HG03457 (cell line): ENCODE measurements at regions not wholly inside any gene's neighbourhood (a gene's known extent, or its start where the extent isn't known, plus 50 kb on each side); places are given as distances from the start of the nearest gene placed in this dataset.
A peak's percentile ranks its signal among the peaks of the same experiment; 100 is the strongest.
"Not testable (repeated sequence)": the region's sequence is repeated elsewhere in the genome, so short reads cannot be mapped to it uniquely, and the experiment has no call there.

Source experiments
- ATAC-seq: cut with Tn5 transposase; IDR thresholded peaks from one replicate; pipeline ENCODE4 v1.9.1; 2021; ENCODE audit warnings: moderate number of reproducible peaks; ENCODE audit not compliant: unreplicated experiment

DNA sequence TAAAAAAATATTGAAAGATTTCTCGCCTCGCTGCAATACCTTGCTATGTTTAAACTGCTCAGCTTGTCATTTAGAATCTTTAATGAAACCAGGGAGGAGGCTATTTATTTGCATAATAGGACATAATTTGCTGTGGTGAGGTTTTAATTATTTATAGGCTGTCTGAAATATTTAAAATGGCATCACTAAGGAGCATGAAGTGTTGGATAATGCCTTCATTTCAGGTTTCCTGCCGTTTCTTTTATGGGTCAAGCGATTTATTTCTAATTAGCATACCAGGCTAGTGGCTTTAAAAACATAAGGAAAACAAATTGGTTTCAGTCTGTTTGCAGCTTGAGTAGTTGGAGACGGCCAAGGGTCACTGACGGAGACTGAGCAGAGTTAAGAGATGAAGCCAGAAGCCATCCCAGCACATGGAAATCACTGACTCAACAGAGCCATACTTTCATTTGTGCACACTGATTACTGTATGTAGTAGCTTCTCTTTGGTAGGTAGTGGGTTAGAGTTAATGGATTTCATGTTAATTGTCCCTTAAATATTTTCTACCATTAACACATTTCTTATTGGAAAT is 1962.4 kb upstream of the TENM3 start:
- ATAC-seq = no peak

- ATAC-seq = no peak
These were observed 1961.5 kb upstream of the TENM3 start for GRCh38 chr4:180281724-180282123.

GRCh38 chr4:180284267-180284666 is 1958.9 kb upstream of the TENM3 start:
- ATAC-seq = no peak

- ATAC-seq = no peak
These were observed 1957.4 kb upstream of the TENM3 start for GRCh38 chr4:180285796-180286195.

DNA sequence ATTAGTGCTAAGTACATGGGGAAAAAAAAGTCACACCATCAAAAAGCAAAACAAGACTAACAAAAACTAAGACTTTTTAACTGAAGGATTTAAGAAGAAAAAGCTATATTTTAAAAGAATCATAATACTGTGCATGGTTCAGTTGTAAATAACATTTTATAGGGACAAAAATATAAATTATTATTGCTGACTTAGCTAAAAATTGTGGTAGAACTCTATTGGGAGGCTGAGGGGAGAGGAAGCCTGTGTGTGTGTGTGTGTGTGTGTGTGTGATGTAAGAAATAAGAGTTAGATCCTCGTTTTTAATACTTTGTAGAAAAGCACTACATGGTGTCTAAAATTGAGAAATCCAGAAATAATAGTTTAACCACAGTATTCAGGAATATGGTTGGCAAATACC is 1950.9 kb upstream of the TENM3 start:
- no peak for ATAC-seq

DNA sequence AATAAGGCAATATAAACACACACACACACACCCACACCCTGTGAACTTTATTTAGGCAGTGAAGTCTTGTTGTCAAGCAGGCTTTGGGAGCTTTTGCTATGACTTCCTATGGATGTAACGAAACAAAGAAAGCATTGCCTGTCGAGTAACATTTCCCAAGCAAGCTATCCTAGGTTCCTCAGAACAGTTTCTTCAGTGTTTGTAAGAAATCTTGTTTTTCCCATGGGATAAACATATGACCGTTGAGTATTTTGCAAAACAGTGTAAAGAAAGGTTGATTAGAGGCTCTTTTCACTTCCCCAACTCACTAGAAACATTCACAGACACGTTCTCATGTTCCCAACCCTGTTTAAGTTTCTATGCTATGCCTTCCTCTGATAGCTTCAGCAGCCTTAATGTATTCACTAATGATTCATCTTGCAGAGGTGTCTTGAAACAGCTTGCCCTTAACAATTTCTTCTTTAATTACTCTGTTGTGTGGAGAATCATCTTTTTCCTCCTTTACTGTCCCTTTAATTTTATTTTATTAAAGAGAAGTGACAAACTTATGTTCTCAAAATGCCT is 1947.1 kb upstream of the TENM3 start:
- ATAC-seq = no peak

DNA sequence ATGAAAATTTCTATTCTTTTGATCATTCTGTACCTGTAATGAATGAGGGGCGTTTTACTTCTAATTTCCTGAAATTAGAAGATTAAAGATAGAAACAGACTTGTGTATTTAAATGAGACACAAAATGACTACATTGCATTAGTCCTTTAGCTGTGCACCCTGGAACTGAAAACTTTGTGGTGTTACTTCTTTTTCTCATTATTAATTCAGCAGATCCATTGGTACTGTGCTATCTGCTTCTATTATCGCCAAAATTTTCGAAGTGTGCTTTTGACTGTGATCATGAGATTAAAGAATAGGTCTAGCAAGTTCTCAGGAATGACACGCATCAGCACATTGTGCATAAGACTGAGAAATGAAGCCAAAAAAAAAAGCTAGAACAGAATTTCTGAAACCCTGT is 1938.9 kb upstream of the TENM3 start:
- no peak for ATAC-seq

GRCh38 chr4:180310616-180311015 is 1932.6 kb upstream of the TENM3 start:
- ATAC-seq = no peak

- peak; percentile 48 for ATAC-seq
These were observed 1928.2 kb upstream of the TENM3 start for GRCh38 chr4:180314972-180315371.

GRCh38 chr4:180330521-180330920 is 1912.7 kb upstream of the TENM3 start:
- no peak for ATAC-seq

- no peak for ATAC-seq
These were observed 1910.0 kb upstream of the TENM3 start for GRCh38 chr4:180333162-180333561.

DNA sequence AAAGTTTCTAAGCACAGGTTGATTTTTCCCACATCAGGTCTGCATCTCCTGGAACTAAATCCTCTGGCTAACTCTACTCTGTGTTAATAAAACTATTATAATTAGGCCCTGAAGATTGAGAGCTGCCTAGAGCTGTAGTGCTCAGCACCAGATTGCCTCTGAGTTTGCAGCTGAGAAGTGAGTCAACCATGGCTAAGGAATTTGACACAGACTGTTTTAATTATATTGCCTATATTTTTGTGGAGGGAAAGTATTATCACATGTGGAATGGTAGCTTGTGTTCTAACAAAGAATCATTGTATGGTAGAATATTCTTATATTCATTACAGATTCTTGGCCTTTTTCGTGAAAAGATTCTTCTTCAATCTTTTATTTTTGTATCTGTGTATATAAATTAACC is 1907.6 kb upstream of the TENM3 start:
- ATAC-seq = no peak

DNA sequence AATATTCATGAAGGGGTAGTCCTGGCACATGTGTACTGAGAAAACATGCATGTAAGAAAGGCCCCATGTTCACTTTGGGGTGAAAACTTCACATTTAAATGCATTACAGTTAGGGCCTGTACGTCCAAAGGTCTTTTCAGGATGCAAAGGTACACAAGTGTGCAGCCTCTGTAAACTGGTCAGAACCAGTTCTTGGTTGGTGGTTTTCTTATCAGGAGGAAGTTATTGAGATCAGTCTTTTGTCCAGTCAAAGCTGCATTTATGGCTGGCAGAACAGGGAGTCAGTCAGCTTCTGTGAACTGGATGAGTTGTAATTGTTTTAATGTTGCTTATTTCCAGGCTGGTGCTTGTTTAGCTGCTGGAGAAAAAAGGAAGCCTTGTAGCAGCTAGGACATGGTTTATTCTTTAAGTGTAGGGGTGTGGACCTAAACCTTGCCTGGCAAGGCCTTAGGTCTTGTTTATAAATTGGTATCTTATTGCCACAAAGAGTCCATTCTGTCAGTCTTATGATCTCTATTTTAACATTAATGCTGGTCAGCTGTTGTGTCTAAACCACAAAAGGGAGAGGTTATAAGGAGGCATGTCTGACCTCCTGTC is 1906.6 kb upstream of the TENM3 start:
- ATAC-seq = no peak

DNA sequence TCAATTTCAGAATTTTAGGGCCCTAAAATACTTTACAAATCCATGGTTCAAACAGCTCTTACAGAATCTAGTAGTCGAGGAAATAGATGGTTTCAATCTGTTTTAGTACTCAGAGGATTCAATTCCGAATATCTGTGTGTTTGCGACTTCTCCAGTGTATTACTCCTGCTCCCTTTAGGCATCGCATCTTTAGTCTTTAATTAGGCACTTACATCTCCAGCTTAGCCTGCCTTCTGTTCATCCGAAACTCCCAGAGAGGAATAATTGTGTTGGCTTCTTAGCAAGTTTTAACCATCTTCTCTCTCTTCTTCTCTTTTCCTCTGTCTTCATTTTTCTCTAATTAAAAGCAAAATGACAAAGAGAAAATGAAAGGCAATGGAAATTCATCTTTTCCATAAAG is 1901.3 kb upstream of the TENM3 start:
- no peak for ATAC-seq

DNA sequence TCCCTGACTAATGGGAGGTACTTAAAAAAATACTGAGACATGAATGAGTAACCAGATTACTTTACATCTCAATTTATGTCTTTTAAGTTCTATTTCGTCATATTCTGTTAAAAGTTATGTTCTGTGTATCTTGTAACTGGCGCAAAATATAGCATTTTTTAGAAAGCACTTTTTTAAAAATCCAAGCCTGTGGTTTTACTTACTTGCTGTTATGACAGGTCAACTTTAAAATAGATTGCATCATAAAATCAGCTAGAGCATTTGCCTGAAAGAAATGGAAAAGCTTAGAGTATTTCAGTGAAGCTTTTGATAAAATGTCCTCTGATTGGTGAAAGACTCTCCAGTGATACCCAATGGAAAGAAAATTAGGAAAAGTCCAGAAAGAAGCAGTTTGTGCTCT is 1892.3 kb upstream of the TENM3 start:
- ATAC-seq = no peak

DNA sequence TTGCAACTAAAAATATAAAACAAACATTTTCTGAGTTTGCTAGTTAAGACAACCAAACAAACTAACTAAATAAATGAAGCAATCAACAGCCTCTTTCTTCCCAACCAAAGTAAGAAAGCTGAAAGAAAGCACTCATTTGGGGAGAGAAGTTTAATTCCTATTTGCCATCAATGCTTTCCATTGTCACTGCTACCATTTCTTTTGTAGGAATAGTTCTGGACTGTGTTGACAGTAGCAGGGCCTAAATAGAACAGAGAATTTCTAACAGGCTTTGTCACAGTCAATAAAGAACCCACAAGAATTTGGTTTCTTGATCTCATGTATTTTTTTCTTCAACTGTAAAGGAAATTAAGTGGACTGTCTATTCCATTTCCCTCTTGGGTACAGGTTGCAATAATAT is 1886.4 kb upstream of the TENM3 start:
- ATAC-seq = no peak

DNA sequence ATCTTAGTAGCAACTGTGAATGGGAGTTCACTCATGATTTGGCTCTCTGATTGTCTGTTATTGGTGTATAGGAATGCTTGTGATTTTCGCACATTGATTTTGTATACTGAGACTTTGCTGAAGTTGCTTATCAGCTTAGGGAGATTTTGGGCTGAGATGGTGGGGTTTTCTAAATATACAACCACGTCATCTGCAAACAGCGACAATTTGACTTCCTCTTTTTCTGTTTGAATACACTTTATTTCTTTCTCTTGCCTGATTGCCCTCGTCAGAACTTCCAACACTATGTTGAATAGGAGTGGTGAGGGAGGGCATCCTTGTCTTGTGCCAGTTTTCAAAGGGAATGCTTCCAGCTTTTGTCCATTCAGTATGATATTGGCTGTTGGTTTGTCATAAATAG is 1883.1 kb upstream of the TENM3 start:
- not testable (repeated sequence) for ATAC-seq

- no peak for ATAC-seq
These were observed 1879.4 kb upstream of the TENM3 start for GRCh38 chr4:180363815-180364214.

- no peak for ATAC-seq
These were observed 1870.5 kb upstream of the TENM3 start for GRCh38 chr4:180372691-180373090.

DNA sequence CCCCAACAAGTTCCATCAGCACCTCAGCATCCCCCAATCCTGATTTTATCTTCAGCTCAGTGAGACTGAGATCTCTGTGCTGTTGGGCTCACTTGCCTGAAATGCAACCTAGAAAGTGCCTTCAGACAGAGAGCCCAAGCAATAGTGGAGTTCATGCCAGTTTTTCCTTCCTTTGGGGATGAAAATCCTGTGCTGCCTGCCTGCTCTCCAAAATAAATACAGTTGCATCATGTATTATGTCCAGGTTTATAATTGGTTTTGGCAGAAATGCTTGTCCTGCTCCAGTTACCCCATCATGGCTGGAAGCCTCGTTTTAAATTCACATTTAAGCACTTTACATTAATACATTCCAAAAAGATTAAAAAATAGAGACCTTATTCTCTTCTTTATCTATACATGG is 1865.5 kb upstream of the TENM3 start:
- ATAC-seq = no peak

DNA sequence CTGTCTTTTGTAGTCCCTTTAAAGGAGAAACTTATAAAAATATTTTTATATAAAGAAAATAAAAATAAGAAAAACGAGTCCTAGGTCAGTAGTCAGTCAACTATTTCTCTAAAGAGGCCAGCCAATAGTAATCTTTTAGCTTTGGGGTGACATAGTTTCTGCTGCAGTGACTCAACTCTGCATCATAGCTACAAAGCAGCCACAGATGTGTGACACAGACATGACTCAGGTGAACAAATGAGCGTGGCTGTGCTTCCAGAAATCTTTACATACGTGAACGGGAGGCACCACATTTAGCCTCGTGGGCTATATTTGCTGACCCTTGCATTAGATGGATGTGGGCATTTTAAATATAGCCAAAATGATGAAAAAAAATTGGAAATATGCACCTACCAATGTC is 1862.5 kb upstream of the TENM3 start:
- ATAC-seq = no peak

DNA sequence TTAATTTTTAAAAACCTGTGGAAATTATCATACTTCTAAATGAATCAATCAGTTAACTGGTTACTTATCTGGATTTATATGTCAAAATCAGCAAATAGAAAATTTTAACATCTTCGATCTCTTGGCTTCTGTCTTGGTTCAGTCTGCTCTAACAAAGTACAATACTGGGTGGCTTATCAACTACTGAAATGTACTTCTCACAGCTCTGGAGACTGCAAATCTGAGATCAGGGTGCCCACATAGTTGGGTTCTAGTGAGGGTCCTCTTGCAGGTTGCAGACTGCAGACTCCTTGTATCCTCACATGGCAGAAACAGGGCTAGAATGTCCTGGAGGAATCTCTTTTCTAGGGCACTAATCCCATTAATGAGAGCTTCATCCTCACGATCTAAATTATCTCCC is 1851.6 kb upstream of the TENM3 start:
- no peak for ATAC-seq

GRCh38 chr4:180394312-180394711 is 1848.9 kb upstream of the TENM3 start:
- no peak for ATAC-seq
